GM19324 (cell line): ENCODE measurements at regions not wholly inside any gene's neighbourhood (a gene's known extent, or its start where the extent isn't known, plus 50 kb on each side); places are given as distances from the start of the nearest gene placed in this dataset.

ENCODE experiments used
- ATAC-seq: cut with Tn5 transposase; IDR thresholded peaks from one replicate; pipeline ENCODE4 v1.9.1; 2021; ENCODE audit warnings: mild to moderate bottlenecking, moderate library complexity; ENCODE audit not compliant: unreplicated experiment, low FRiP score

- ATAC-seq, result peak; percentile 75
Measured at GRCh38 chr10:110395350-110396283, 90.9 kb upstream of the SMNDC1 start.

GRCh38 chr10:110396284-110396651, 91.5 kb upstream of the SMNDC1 start:
- no peak for ATAC-seq

- ATAC-seq, result no peak
Measured at GRCh38 chr10:110397856-110398255, 93.1 kb upstream of the SMNDC1 start.

GRCh38 chr10:110398419-110399105, 93.8 kb upstream of the SMNDC1 start:
- ATAC-seq, result no peak

- no peak for ATAC-seq
Measured at GRCh38 chr10:110399106-110399964, 94.6 kb upstream of the SMNDC1 start.

- no peak for ATAC-seq
Measured at GRCh38 chr10:110399965-110400933, 95.5 kb upstream of the SMNDC1 start.

GRCh38 chr10:110401401-110402076, 96.2 kb upstream of the DUSP5 start:
- no peak for ATAC-seq

GRCh38 chr10:110402077-110402416, 95.7 kb upstream of the DUSP5 start:
- no peak for ATAC-seq

GRCh38 chr10:110403593-110403992, 94.1 kb upstream of the DUSP5 start:
- no peak for ATAC-seq

- no peak for ATAC-seq
Measured at GRCh38 chr10:110404413-110404812, 93.3 kb upstream of the DUSP5 start.

- no peak for ATAC-seq
Measured at GRCh38 chr10:110404825-110405224, 92.9 kb upstream of the DUSP5 start.

- no peak for ATAC-seq
Measured at GRCh38 chr10:110405380-110405779, 92.3 kb upstream of the DUSP5 start.

- ATAC-seq, result no peak
Measured at GRCh38 chr10:110407301-110408170, 90.2 kb upstream of the DUSP5 start.

- no peak for ATAC-seq
Measured at GRCh38 chr10:110408203-110408871, 89.4 kb upstream of the DUSP5 start.

GRCh38 chr10:110408943-110409342, 88.8 kb upstream of the DUSP5 start:
- ATAC-seq, result no peak

GRCh38 chr10:110409488-110409887, 88.2 kb upstream of the DUSP5 start:
- no peak for ATAC-seq

- no peak for ATAC-seq
Measured at GRCh38 chr10:110409926-110410325, 87.8 kb upstream of the DUSP5 start.
